GM23338 (cell line): ENCODE measurements at regions not wholly inside any gene's neighbourhood (a gene's known extent, or its start where the extent isn't known, plus 50 kb on each side); places are given as distances from the start of the nearest gene placed in this dataset.

Source experiments
- TF ChIP-seq, protein P1 (sequence below), 2 experiments: fragments of 200-600 bp in 1 of 2; sonication (generic) in 1 of 2; conservative IDR thresholded peaks; 2 replicates each; pipeline versions ENCODE4 v1.5.1 to v1.6.1; 2016 to 2017; ENCODE audit warnings: antibody characterized with exemption in 2 of 2, low read depth in 2 of 2, mild to moderate bottlenecking in 2 of 2, moderate library complexity in 1 of 2
- TF ChIP-seq, protein P2 (sequence below): IDR thresholded peaks from 2 replicates; pipeline ENCODE4 v1.6.1; 2016; ENCODE audit warnings: antibody characterized with exemption

DNA sequence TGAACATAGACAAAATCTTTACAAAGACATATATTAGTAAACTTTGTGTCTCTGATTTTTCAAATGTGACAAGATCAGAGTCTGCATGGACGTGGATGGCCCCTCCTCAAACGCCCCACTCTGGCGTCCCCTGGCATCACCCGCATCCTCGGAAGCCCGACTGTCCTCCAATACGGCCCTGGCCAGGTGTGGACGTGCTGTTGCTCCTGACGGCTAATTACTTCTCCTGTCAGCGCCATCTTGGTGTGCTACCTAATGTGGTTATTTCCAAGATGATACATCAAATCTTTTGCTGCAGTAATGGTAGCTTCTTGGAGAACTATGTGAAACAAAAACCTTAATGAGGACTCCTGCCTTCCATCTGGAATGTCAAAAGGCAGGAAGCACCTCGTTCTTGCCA lies 747.4 kb upstream of the SALL3 start:
- TF ChIP-seq, protein P1, sequence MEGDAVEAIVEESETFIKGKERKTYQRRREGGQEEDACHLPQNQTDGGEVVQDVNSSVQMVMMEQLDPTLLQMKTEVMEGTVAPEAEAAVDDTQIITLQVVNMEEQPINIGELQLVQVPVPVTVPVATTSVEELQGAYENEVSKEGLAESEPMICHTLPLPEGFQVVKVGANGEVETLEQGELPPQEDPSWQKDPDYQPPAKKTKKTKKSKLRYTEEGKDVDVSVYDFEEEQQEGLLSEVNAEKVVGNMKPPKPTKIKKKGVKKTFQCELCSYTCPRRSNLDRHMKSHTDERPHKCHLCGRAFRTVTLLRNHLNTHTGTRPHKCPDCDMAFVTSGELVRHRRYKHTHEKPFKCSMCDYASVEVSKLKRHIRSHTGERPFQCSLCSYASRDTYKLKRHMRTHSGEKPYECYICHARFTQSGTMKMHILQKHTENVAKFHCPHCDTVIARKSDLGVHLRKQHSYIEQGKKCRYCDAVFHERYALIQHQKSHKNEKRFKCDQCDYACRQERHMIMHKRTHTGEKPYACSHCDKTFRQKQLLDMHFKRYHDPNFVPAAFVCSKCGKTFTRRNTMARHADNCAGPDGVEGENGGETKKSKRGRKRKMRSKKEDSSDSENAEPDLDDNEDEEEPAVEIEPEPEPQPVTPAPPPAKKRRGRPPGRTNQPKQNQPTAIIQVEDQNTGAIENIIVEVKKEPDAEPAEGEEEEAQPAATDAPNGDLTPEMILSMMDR (conservative IDR thresholded peaks at IDR 0.05; ENCODE audit: low read depth in 2 of 2): no peak
- TF ChIP-seq, protein P2, sequence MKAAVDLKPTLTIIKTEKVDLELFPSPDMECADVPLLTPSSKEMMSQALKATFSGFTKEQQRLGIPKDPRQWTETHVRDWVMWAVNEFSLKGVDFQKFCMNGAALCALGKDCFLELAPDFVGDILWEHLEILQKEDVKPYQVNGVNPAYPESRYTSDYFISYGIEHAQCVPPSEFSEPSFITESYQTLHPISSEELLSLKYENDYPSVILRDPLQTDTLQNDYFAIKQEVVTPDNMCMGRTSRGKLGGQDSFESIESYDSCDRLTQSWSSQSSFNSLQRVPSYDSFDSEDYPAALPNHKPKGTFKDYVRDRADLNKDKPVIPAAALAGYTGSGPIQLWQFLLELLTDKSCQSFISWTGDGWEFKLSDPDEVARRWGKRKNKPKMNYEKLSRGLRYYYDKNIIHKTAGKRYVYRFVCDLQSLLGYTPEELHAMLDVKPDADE: no peak
